ENCODE measurements at regions not wholly inside any gene's neighbourhood (a gene's known extent, or its start where the extent isn't known, plus 50 kb on each side); places are given as distances from the start of the nearest gene placed in this dataset.

DNA sequence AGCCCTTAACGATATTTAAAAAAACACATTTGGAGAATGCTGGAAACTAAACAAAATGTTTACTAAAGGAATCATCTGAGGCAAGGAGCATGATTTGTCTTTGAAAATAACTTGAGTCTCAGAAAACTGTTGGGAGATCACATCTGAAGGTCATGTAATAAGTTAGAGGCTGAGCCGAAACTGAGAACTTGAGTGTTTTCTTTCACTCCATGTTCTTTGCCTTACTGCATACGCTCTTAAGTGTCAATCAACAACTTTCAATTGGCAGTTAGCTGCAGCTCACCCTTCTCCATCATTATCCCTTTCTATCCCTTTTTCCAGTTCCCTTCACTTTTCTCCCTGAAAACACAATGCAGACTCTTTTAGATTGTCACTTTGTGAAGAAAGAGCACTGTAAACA is 216.2 kb downstream of the ADGRA3 start:
- peaks cover 5% of the 10 kb centered on the region for H3K9me3 Mint-ChIP-seq (ENCODE audit: unreplicated experiment)
- Histone ChIP-seq H3K9me3 (ENCODE audit: insufficient read depth, low read depth, low read length) (no peaks in the 10 kb centered on the region), H3K4me1 (ENCODE audit: insufficient read depth, low read length) (no peaks in the 10 kb centered on the region), H3K4me2 (ENCODE audit: low read length) (no peak overlapping the region), H3K79me2 (ENCODE audit: insufficient read depth, low read length) (no peaks in the 10 kb centered on the region), H2AFZ (ENCODE audit: low read depth, low read length) (no peak overlapping the region), H3K27ac (ENCODE audit: low read depth, low read length) (no peak overlapping the region), H3K9ac (ENCODE audit: low read length) (no peak overlapping the region), H3K36me3 (ENCODE audit: insufficient read depth, low read length) (no peaks in the 10 kb centered on the region), H4K20me1 (ENCODE audit: insufficient read depth, low read length) (no peaks in the 10 kb centered on the region), H3K4me3 (ENCODE audit: insufficient read depth, low read depth, low read length) (no peak overlapping the region), H3K27me3 (ENCODE audit: insufficient read depth, low read length) (no peaks in the 10 kb centered on the region)
- H3K4me3 Mint-ChIP-seq (ENCODE audit: unreplicated experiment) = no peak overlapping the region
- FAIRE-seq (no peak), DNase-seq (ENCODE audit: low read depth) (no peak)
- no peak overlapping the region for H3K27ac Mint-ChIP-seq (ENCODE audit: unreplicated experiment)
- no peaks in the 10 kb centered on the region for H3K4me1 Mint-ChIP-seq (ENCODE audit: low read depth, unreplicated experiment)
- H3K36me3 Mint-ChIP-seq (ENCODE audit: low read depth, unreplicated experiment) = no peaks in the 10 kb centered on the region
- H3K27me3 Mint-ChIP-seq (ENCODE audit: low read depth, unreplicated experiment) = no peaks in the 10 kb centered on the region
- TF ChIP-seq EZH2 (IDR thresholded peaks at IDR 0.05; ENCODE audit: insufficient read depth, low read length) = no peak
- TF ChIP-seq, protein P1, sequence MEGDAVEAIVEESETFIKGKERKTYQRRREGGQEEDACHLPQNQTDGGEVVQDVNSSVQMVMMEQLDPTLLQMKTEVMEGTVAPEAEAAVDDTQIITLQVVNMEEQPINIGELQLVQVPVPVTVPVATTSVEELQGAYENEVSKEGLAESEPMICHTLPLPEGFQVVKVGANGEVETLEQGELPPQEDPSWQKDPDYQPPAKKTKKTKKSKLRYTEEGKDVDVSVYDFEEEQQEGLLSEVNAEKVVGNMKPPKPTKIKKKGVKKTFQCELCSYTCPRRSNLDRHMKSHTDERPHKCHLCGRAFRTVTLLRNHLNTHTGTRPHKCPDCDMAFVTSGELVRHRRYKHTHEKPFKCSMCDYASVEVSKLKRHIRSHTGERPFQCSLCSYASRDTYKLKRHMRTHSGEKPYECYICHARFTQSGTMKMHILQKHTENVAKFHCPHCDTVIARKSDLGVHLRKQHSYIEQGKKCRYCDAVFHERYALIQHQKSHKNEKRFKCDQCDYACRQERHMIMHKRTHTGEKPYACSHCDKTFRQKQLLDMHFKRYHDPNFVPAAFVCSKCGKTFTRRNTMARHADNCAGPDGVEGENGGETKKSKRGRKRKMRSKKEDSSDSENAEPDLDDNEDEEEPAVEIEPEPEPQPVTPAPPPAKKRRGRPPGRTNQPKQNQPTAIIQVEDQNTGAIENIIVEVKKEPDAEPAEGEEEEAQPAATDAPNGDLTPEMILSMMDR (IDR thresholded peaks at IDR 0.05; ENCODE audit: insufficient read depth, low read depth, low read length) = no peak

DNA sequence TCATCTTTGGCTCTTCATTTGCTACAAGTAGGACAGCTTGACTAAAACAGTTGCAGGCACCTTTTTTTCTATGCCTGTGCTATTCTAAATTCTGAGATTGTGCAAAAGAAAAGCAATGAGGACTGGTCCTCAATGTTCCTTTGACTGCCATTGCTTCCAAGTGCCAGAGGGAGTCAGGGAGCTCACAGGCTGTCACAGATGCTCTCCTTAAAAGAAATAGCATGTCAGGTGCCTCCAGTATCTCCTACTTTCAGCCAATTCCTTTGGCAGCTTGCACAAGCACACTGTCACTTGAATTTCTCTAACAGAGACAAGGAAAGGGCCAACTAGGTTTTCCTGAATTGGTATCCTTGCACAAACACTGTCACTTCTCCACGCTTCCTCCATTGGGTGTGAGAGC is 228.2 kb downstream of the ADGRA3 start:
- peaks cover 3% of the 10 kb centered on the region for H3K9me3 Mint-ChIP-seq (ENCODE audit: unreplicated experiment)
- Histone ChIP-seq H3K27ac (ENCODE audit: low read depth, low read length) (no peak overlapping the region), H4K20me1 (ENCODE audit: insufficient read depth, low read length) (no peaks in the 10 kb centered on the region), H3K9ac (ENCODE audit: low read length) (no peak overlapping the region), H3K9me3 (ENCODE audit: insufficient read depth, low read depth, low read length) (no peaks in the 10 kb centered on the region), H3K36me3 (ENCODE audit: insufficient read depth, low read length) (no peaks in the 10 kb centered on the region), H3K4me1 (ENCODE audit: insufficient read depth, low read length) (no peaks in the 10 kb centered on the region), H3K79me2 (ENCODE audit: insufficient read depth, low read length) (no peaks in the 10 kb centered on the region), H2AFZ (ENCODE audit: low read depth, low read length) (no peak overlapping the region), H3K27me3 (ENCODE audit: insufficient read depth, low read length) (no peaks in the 10 kb centered on the region), H3K4me2 (ENCODE audit: low read length) (no peak overlapping the region), H3K4me3 (ENCODE audit: insufficient read depth, low read depth, low read length) (no peak overlapping the region)
- H3K36me3 Mint-ChIP-seq (ENCODE audit: low read depth, unreplicated experiment) = no peaks in the 10 kb centered on the region
- H3K27me3 Mint-ChIP-seq (ENCODE audit: low read depth, unreplicated experiment) = peaks cover 4% of the 10 kb centered on the region
- TF ChIP-seq, protein P1 (IDR thresholded peaks at IDR 0.05; ENCODE audit: insufficient read depth, low read depth, low read length) = no peak
- no peak for TF ChIP-seq EZH2 (IDR thresholded peaks at IDR 0.05; ENCODE audit: insufficient read depth, low read length)
- FAIRE-seq (no peak), DNase-seq (ENCODE audit: low read depth) (no peak)
- H3K4me1 Mint-ChIP-seq (ENCODE audit: low read depth, unreplicated experiment) = no peaks in the 10 kb centered on the region
- no peak overlapping the region for H3K27ac Mint-ChIP-seq (ENCODE audit: unreplicated experiment)
- no peak overlapping the region for H3K4me3 Mint-ChIP-seq (ENCODE audit: unreplicated experiment)

DNA sequence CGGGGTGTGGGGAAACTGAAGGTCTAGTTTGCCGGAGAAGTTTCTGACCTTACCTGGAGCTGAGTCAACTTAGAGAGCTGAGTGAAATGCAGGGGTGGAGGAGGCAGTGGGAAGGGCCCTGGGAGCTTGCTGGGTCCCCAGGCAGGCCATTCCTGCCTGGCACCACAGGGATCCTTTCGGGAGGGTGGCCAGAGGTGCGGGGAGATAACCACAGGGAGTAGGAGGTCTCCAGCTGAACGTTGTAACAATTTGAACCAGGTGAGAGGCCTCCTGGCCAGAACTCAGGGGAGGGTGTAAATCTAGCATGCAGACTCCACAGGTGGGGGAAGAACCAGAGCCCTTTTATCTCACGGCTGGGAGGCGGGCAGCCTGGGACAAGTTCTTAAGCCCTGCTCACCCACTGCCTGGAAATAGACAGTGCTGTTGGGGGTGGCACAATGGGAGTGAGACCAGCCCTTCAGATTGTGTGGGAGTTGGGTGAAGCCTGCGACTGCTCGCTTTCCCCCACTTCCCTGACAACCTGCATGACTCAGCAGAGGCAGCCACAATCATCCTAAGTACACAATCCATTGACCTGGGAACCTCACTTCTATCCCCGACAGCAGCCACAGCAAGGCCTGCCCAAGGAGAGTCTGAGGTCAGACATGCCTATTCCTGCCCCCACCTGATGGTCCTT is 247.4 kb downstream of the ADGRA3 start:
- Histone ChIP-seq H3K4me1 (ENCODE audit: insufficient read depth, low read length) (no peaks in the 10 kb centered on the region), H3K4me3 (ENCODE audit: insufficient read depth, low read depth, low read length) (no peak overlapping the region), H4K20me1 (ENCODE audit: insufficient read depth, low read length) (no peaks in the 10 kb centered on the region), H2AFZ (ENCODE audit: low read depth, low read length) (no peak overlapping the region), H3K9me3 (ENCODE audit: insufficient read depth, low read depth, low read length) (no peaks in the 10 kb centered on the region), H3K9ac (ENCODE audit: low read length) (no peak overlapping the region), H3K27me3 (ENCODE audit: insufficient read depth, low read length) (no peaks in the 10 kb centered on the region), H3K27ac (ENCODE audit: low read depth, low read length) (no peak overlapping the region), H3K36me3 (ENCODE audit: insufficient read depth, low read length) (no peaks in the 10 kb centered on the region), H3K4me2 (ENCODE audit: low read length) (no peak overlapping the region), H3K79me2 (ENCODE audit: insufficient read depth, low read length) (no peaks in the 10 kb centered on the region)
- DNase-seq (ENCODE audit: low read depth) = no peak
- TF ChIP-seq, protein P1 (IDR thresholded peaks at IDR 0.05; ENCODE audit: insufficient read depth, low read depth, low read length) = no peak
- no peak for TF ChIP-seq EZH2 (IDR thresholded peaks at IDR 0.05; ENCODE audit: insufficient read depth, low read length)
- no peaks in the 10 kb centered on the region for H3K27me3 Mint-ChIP-seq (ENCODE audit: low read depth, unreplicated experiment)
- H3K27ac Mint-ChIP-seq (ENCODE audit: unreplicated experiment) = no peak overlapping the region
- no peak for FAIRE-seq
- no peaks in the 10 kb centered on the region for H3K9me3 Mint-ChIP-seq (ENCODE audit: unreplicated experiment)
- H3K4me1 Mint-ChIP-seq (ENCODE audit: low read depth, unreplicated experiment) = peaks cover 4% of the 10 kb centered on the region
- no peaks in the 10 kb centered on the region for H3K36me3 Mint-ChIP-seq (ENCODE audit: low read depth, unreplicated experiment)
- no peak overlapping the region for H3K4me3 Mint-ChIP-seq (ENCODE audit: unreplicated experiment)

All from astrocyte (in vitro differentiated cells and primary cell).